IMR-90 (cell line): ENCODE measurements at regions not wholly inside any gene's neighbourhood (a gene's known extent, or its start where the extent isn't known, plus 50 kb on each side); places are given as distances from the start of the nearest gene placed in this dataset.

Experiments used
- ATAC-seq: fragments of 200-7000 bp; cut with Tn5 transposase; 2 replicates; pipeline ENCODE4 v1.9.1; 2020; ENCODE audit warnings: low read depth, mild to moderate bottlenecking, moderate library complexity
- BruUV-seq: library from RNA; stranded (reverse); fragments of 400-500 nt; replicated peaks from 2 replicates; lab custom pipeline; 2021; lab: Mats Ljungman, UMichigan
- CTCF ChIA-PET: fragments of 300-600 bp; formaldehyde crosslinking; extraction: SDS; loops from one replicate; lab custom pipeline; 2021; ENCODE audit warnings: antibody characterized with exemption; lab: Yijun Ruan, JAX
- POLR2A ChIA-PET: fragments of 300-600 bp; sonication (Branson Sonifier 250); formaldehyde crosslinking; loops from one replicate; lab custom pipeline; 2022; ENCODE audit warnings: antibody characterized with exemption; ENCODE audit not compliant: unreplicated experiment; lab: Charles Lee
- DNase-seq: peaks from one replicate; pipeline ENCODE4 v3.0.0; 2013
- H2AFZ ChIP-seq: replicated peaks from 2 replicates; pipeline ENCODE3; 2013; ENCODE audit warnings: low read length, mild to moderate bottlenecking; ENCODE audit not compliant: poor library complexity
- H2AK5ac ChIP-seq: 2 replicates; pipeline ENCODE4 v1.6.1; 2013; ENCODE audit warnings: low read depth, low read length, inconsistent platforms
- H2AK9ac ChIP-seq: replicated peaks from 2 replicates; pipeline ENCODE3; 2013; ENCODE audit warnings: mild to moderate bottlenecking, low read depth, low read length, moderate library complexity; ENCODE audit not compliant: poor library complexity
- H2BK120ac ChIP-seq: 2 replicates; pipeline ENCODE4 v1.6.1; 2013; ENCODE audit warnings: low read depth, low read length, inconsistent platforms
- H2BK15ac ChIP-seq: 3 replicates; pipeline ENCODE4 v1.6.1; 2013; ENCODE audit warnings: low read depth, low read length, inconsistent platforms
- H2BK20ac ChIP-seq: 2 replicates; pipeline ENCODE4 v1.6.1; 2013; ENCODE audit warnings: low read depth, mild to moderate bottlenecking, inconsistent platforms, low read length, moderate library complexity
- H2BK5ac ChIP-seq: 2 replicates; pipeline ENCODE4 v1.6.1; 2013; ENCODE audit warnings: mild to moderate bottlenecking, low read depth, low read length, inconsistent platforms; ENCODE audit not compliant: poor library complexity, severe bottlenecking
- H3K14ac ChIP-seq: replicated peaks from 2 replicates; pipeline ENCODE4 v1.6.1; 2013; ENCODE audit warnings: low read depth, low read length, inconsistent platforms
- H3K18ac ChIP-seq: 2 replicates; pipeline ENCODE4 v1.6.1; 2013; ENCODE audit warnings: low read depth, low read length, control low read depth
- H3K23ac ChIP-seq: 2 replicates; pipeline ENCODE4 v1.6.1; 2013; ENCODE audit warnings: low read depth, low read length, inconsistent platforms
- H3K27ac ChIP-seq: 2 replicates; pipeline ENCODE4 v1.5.1; 2013; ENCODE audit warnings: mild to moderate bottlenecking, control low read depth, low read length; ENCODE audit not compliant: insufficient read depth
- H3K27me3 ChIP-seq: 2 replicates; pipeline ENCODE4 v1.6.1; 2013; ENCODE audit warnings: low read length; ENCODE audit not compliant: control insufficient read depth, insufficient read depth
- H3K36me3 ChIP-seq: 2 replicates; pipeline ENCODE4 v1.6.1; 2013; ENCODE audit warnings: low read length, mixed read lengths; ENCODE audit not compliant: control insufficient read depth, insufficient read depth
- H3K4ac ChIP-seq: 2 replicates; pipeline ENCODE4 v1.6.1; 2013; ENCODE audit warnings: low read depth, low read length, inconsistent platforms
- H3K4me1 ChIP-seq: 2 replicates; pipeline ENCODE4 v1.6.1; 2013; ENCODE audit warnings: low read length, mixed read lengths; ENCODE audit not compliant: control insufficient read depth, insufficient read depth
- H3K4me2 ChIP-seq: 2 replicates; pipeline ENCODE4 v1.6.1; 2013; ENCODE audit warnings: low read depth, mild to moderate bottlenecking, control low read depth, low read length, moderate library complexity
- H3K4me3 ChIP-seq: 2 replicates; pipeline ENCODE4 v1.5.1; 2013; ENCODE audit warnings: low read depth, mild to moderate bottlenecking, control low read depth, low read length, moderate library complexity; ENCODE audit not compliant: insufficient read depth
- H3K56ac ChIP-seq: 2 replicates; pipeline ENCODE4 v1.6.1; 2013; ENCODE audit warnings: low read length, inconsistent platforms; ENCODE audit not compliant: insufficient read depth; ENCODE audit errors: extremely low read depth
- H3K79me1 ChIP-seq, 2 experiments: 2 replicates each; pipeline ENCODE4 v1.6.1; 2013; ENCODE audit warnings: low read length in 2 of 2, inconsistent platforms in 1 of 2, low read depth in 1 of 2
- H3K9ac ChIP-seq: 2 replicates; pipeline ENCODE4 v1.6.1; 2013; ENCODE audit warnings: low read depth, low read length, control low read depth
- H3K9me1 ChIP-seq: 2 replicates; pipeline ENCODE4 v1.6.1; 2013; ENCODE audit warnings: low read length, inconsistent platforms; ENCODE audit not compliant: insufficient read depth
- H3K9me3 ChIP-seq: 2 replicates; pipeline ENCODE4 v1.6.1; 2013; ENCODE audit warnings: low read length; ENCODE audit not compliant: control insufficient read depth, insufficient read depth
- H4K20me1 ChIP-seq: 2 replicates; pipeline ENCODE4 v1.6.1; 2013; ENCODE audit warnings: low read length, inconsistent platforms; ENCODE audit not compliant: insufficient read depth
- H4K5ac ChIP-seq: 2 replicates; pipeline ENCODE4 v1.6.1; 2013; ENCODE audit warnings: mild to moderate bottlenecking, low read depth, low read length, control low read depth
- H4K8ac ChIP-seq, 2 experiments: 2 replicates each; pipeline ENCODE4 v1.6.1; 2013; ENCODE audit warnings: low read depth in 2 of 2, low read length in 2 of 2, control low read depth in 1 of 2, inconsistent platforms in 1 of 2
- H4K91ac ChIP-seq: 2 replicates; pipeline ENCODE4 v1.6.1; 2013; ENCODE audit warnings: low read depth, low read length, inconsistent platforms; ENCODE audit not compliant: insufficient read depth
- FOS ChIP-seq: fragments of 150-350 bp; IDR thresholded peaks from 2 replicates; pipeline ENCODE4 v1.6.1; 2016; ENCODE audit warnings: low read depth, low read length
- MAFK ChIP-seq: IDR thresholded peaks from 2 replicates; pipeline ENCODE4 v1.6.1; 2012; ENCODE audit warnings: low read depth, low read length, improper control_type of control experiment
- MAZ ChIP-seq: IDR thresholded peaks from 2 replicates; pipeline ENCODE4 v1.6.1; 2012; ENCODE audit warnings: low read depth, mild to moderate bottlenecking, low read length, improper control_type of control experiment, moderate library complexity, borderline replicate concordance
- MXI1 ChIP-seq: IDR thresholded peaks from 2 replicates; pipeline ENCODE4 v1.6.1; 2012; ENCODE audit warnings: low read depth, mild to moderate bottlenecking, low read length, moderate library complexity, borderline replicate concordance
- POLR2A ChIP-seq: IDR thresholded peaks from 2 replicates; pipeline ENCODE4 v1.6.1; 2012; ENCODE audit warnings: mild to moderate bottlenecking, low read depth, low read length
- RCOR1 ChIP-seq: IDR thresholded peaks from 2 replicates; pipeline ENCODE4 v1.6.1; 2012; ENCODE audit warnings: mild to moderate bottlenecking, low read length, improper control_type of control experiment; ENCODE audit not compliant: insufficient replicate concordance
- SMC3 ChIP-seq: fragments of 150-350 bp; IDR thresholded peaks from 2 replicates; pipeline ENCODE4 v1.6.1; 2016; ENCODE audit warnings: low read depth, mild to moderate bottlenecking, antibody characterized with exemption, low read length, moderate library complexity
- WGBS, 2 experiments: methylation state at CpG; one replicate each; pipeline versions ENCODE4 v1.1.5 to v1.1.7; 2013; ENCODE audit warnings: missing lambda C conversion rate in 2 of 2; ENCODE audit not compliant: insufficient read length in 1 of 2; ENCODE audit errors: extremely low coverage in 2 of 2; 5-methylcytosine and 5-hydroxymethylcytosine counted together
- dilution Hi-C: fragments of 300-500 bp; cut with HindIII; formaldehyde crosslinking; loops from one replicate; pipeline ENCODE4 v1.14.3; 2018; ENCODE audit warnings: low sequenced_read_pairs; ENCODE audit not compliant: unreplicated experiment
- in situ Hi-C: fragments of 300-500 bp; cut with MboI; formaldehyde crosslinking; loops from 3 replicates; pipeline ENCODE4 v1.14.3; 2019; ENCODE audit warnings: low sequenced_read_pairs, inconsistent platforms, mixed read lengths
- intact Hi-C: fragments of 100-400 bp; cut with micrococcal nuclease; formaldehyde crosslinking; loops from 2 replicates; pipeline ENCODE4 v1.10.0; 2022
- TF ChIP-seq, protein P1 (sequence below): fragments of 150-350 bp; IDR thresholded peaks from 2 replicates; pipeline ENCODE4 v1.6.1; 2017; ENCODE audit warnings: mild to moderate bottlenecking, antibody characterized with exemption, low read length, low read depth

DNA sequence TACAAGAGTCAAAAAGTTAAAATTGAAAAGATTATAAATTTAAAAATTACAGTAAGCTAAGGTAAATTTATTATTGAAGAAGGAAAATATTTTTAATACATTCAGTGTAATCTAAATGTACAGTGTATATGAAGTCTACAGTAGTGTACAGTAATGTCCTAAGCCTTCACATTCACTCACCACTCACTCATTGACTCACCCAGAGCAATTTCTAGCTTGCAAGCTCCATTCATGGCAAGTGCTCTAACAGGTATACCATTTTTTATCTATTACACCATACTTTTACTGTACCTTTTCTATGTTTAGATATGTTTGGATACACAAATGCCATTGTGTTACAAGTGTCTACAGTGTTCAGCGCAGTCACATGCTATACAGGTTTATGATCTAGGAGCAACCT, 389.7 kb downstream of the RASEF start:
- no peaks in the 10 kb centered on the region for H3K79me1 ChIP-seq
- H3K4ac ChIP-seq = no peak overlapping the region
- H4K91ac ChIP-seq = no peak overlapping the region
- no peak overlapping the region for H2BK15ac ChIP-seq
- H2AFZ ChIP-seq = no peak overlapping the region
- intact Hi-C loops = no loop called here
- in situ Hi-C loops = loop anchor here (10.0 kb wide), 1 partner anchor 58 kb away; no protein-coding TSS in a partner anchor
- H2AK5ac ChIP-seq = no peak overlapping the region
- H3K9ac ChIP-seq = no peak overlapping the region
- dilution Hi-C loops = no loop called here
- H3K56ac ChIP-seq = no peak overlapping the region
- H4K5ac ChIP-seq = no peak overlapping the region
- CTCF ChIA-PET = no interaction called here
- TF ChIP-seq MAFK (no peak), FOS (no peak), POLR2A (no peak), MAZ (no peak), RCOR1 (no peak), SMC3 (no peak), MXI1 (no peak)
- TF ChIP-seq, protein P1, sequence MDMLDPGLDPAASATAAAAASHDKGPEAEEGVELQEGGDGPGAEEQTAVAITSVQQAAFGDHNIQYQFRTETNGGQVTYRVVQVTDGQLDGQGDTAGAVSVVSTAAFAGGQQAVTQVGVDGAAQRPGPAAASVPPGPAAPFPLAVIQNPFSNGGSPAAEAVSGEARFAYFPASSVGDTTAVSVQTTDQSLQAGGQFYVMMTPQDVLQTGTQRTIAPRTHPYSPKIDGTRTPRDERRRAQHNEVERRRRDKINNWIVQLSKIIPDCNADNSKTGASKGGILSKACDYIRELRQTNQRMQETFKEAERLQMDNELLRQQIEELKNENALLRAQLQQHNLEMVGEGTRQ = no peak
- no peaks in the 10 kb centered on the region for H3K9me1 ChIP-seq
- no peak for DNase-seq
- H2BK20ac ChIP-seq = no peak overlapping the region
- H3K9me3 ChIP-seq = no peaks in the 10 kb centered on the region
- H3K27ac ChIP-seq = no peak overlapping the region
- no peak overlapping the region for H4K8ac ChIP-seq
- no peaks in the 10 kb centered on the region for H4K20me1 ChIP-seq
- no peak for ATAC-seq
- no peak overlapping the region for H3K4me2 ChIP-seq
- no peaks in the 10 kb centered on the region for H3K36me3 ChIP-seq
- no peak overlapping the region for H2AK9ac ChIP-seq
- no TSS peak for BruUV-seq
- H3K27me3 ChIP-seq = no peaks in the 10 kb centered on the region; the same call in 1 of the 2 replicates
- H3K18ac ChIP-seq = no peak overlapping the region
- H3K4me3 ChIP-seq = no peak overlapping the region
- H2BK5ac ChIP-seq = no peak overlapping the region
- no CpG with 5 or more reads among the region's 1 CpG for WGBS, 2 experiments
- H3K23ac ChIP-seq = no peak overlapping the region
- POLR2A ChIA-PET = no interaction called here
- no peaks in the 10 kb centered on the region for H3K4me1 ChIP-seq
- no peak overlapping the region for H3K14ac ChIP-seq
- H2BK120ac ChIP-seq = no peak overlapping the region
